ENCODE measurements at regions not wholly inside any gene's neighbourhood (a gene's known extent, or its start where the extent isn't known, plus 50 kb on each side); places are given as distances from the start of the nearest gene placed in this dataset.
A peak's percentile ranks its signal among the peaks of the same experiment; 100 is the strongest.
"Not testable (repeated sequence)": the region's sequence is repeated elsewhere in the genome, so short reads cannot be mapped to it uniquely, and the experiment has no call there.

DNA sequence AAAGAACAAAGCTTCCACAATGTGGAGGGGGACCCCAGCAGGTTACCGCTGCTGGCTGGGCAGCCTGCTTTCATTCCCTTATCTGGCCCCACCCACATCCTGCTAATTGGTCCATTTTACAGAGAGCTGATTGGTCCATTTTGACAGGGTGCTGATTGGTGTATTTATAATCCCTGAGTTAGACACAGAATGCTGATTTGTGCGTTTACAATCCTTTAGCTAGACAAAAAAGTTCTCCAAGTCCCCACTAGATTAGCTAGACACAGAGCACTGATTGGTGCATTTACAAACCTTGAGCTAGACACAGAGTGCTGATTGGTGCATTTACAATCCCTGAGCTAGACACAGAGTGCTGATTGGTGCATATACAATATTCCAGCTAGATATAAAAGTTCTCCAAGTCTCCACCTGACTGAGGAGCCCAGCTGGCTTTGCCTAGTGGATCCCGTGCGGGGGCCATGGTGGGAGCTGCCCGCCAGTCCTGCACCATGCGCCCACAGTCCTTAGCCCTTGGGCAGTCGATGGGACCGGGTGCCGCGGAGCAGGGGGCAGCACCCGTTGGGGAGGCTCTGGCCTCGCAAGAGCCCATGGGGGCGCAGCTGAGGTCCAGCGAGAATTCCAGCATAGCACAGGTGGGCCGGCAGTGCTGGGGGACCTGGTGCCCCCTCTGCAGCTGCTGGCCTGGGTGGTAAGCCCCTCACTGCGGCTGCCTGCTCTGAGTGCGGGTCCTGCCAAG is 88.8 kb upstream of the MYLIP start:
- DNase-seq: not testable (repeated sequence)

DNA sequence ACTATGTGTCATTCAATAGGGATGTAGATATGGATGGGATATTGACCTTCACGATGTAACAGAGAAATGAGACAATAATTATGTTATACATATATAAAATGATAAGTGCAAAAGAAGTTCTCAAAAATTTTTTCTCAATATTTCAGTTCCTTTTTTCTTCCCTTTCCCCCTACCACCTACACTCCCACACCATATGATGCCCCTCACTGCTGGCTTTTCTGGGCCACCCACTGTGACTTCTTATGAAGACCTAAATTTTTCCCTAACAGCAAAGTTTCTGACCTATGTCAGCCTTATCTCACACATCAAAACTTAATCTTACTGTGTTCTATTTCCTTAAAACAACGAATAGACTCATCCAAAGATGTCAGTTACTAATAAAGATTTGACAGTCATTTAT is 89.9 kb upstream of the MYLIP start:
- no peak for DNase-seq

- DNase-seq: no peak
Observed at GRCh38 chr6:16035488-16036080, 93.3 kb upstream of the MYLIP start.

DNA sequence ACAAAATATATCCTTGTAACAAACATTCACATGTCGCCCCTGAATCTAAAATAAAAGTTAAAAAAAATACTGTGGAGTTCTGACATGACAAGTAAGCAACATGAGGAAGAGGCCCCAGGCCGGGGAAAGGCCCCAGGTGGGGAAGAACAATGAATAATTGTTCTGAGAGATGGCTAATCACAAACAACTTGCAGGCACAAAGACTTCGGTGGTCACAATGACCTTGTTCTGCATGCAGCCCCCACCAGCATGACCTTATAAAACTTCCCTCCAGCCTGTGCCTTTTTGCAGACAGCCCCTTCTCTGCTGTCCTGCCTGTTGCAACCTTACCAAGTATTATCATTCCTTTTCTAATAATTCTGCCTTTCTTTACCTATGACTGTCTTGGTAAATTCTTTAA is 95.7 kb upstream of the MYLIP start:
- DNase-seq: no peak

- DNase-seq: peak; percentile 93
Observed at GRCh38 chr6:16031278-16031981, 97.5 kb upstream of the MYLIP start.

GRCh38 chr6:16028966-16029365 is 99.9 kb upstream of the MYLIP start:
- no peak for DNase-seq

GRCh38 chr6:16020259-16020658 is 108.6 kb upstream of the MYLIP start:
- no peak for DNase-seq

DNA sequence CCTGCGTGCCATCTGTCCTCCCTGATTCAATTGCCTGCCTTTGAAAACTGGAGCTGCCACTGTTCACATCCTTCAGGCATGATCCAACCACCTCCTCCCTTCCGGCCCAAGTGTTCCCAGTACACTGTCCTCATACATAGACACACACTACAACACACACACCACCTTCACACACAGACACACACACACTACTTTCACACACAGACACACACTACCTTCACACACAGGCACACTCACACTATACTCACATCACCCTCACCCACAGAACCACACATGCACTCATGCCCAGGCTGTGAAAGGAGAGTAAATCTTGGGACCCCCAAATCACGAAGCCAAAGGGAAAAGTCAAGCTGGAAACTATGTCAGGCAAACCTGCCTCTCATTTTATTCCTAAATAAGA is 109.4 kb upstream of the MYLIP start:
- DNase-seq: no peak

DNA sequence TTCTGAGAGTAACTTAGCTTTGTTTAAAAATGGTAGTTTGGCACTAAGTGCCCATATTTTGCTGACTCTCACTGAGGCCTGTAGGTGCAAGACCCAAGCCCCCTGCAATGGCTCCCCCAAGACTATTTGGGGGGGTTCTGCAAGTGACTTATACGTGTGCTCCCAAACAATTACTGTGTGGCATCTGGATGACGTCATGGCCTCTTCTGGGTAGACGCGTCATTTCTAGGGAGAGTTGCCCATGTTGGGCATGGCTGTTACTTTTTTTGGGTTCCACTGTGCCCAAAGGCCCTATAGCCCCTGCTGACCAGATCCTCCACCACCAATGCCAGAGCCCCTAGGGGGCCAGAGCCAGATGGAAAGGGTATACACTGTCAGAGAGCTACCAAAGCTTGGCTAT is 110.3 kb upstream of the MYLIP start:
- no peak for DNase-seq

DNA sequence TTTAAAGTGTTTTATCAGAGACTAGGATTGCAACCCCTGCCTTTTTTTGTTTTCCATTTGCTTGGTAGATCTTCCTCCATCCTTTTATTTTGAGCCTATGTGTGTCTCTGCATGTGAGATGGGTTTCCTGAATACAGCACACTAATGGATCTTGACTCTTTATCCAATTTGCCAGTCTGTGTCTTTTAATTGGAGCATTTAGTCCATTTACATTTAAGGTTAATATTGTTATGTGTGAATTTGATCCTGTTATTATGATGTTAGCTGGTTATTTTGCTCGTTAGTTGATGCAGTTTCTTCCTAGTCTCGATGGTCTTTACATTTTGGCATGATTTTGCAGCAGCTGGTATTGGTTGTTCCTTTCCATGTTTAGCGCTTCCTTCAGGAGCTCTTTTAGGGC is 114.6 kb upstream of the MYLIP start:
- DNase-seq: not testable (repeated sequence)

DNA sequence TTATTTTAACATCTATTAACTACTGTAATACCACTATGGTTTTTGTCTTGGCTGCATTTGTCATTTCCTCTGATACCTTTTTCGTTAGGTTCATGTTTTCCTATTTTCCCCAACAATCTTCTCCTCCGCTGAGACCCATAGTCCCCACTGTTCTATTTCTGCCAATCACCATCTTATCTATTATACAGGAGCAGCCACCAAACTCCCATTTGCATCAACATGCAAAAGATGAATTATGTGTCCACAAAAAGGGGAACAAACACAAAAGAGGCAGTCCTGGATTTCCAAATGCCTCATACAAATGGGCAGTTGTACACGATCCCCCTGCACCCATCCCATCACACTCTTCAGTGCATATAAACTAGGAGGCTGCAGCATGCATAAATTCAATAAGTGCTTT is 121.7 kb upstream of the MYLIP start:
- peak; percentile 54 for DNase-seq

DNA sequence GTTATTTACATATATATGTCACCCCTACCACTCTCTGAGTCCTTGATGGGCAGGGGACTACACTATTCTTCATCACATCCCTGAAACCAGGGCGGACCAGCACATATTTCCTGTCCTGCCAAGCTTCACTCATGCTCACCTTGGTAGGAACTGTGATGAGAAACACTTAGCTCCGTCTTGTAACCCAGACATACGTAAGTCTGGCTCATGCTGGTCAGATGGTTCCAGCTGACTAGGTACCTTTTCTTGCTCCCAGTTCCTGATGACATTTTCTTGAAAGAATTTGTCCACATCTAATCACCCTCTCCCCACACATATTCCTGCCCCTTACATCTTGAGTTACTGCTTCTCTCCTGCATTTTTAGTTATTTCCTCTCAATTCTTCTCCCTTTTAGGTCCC is 122.2 kb upstream of the MYLIP start:
- no peak for DNase-seq

DNA sequence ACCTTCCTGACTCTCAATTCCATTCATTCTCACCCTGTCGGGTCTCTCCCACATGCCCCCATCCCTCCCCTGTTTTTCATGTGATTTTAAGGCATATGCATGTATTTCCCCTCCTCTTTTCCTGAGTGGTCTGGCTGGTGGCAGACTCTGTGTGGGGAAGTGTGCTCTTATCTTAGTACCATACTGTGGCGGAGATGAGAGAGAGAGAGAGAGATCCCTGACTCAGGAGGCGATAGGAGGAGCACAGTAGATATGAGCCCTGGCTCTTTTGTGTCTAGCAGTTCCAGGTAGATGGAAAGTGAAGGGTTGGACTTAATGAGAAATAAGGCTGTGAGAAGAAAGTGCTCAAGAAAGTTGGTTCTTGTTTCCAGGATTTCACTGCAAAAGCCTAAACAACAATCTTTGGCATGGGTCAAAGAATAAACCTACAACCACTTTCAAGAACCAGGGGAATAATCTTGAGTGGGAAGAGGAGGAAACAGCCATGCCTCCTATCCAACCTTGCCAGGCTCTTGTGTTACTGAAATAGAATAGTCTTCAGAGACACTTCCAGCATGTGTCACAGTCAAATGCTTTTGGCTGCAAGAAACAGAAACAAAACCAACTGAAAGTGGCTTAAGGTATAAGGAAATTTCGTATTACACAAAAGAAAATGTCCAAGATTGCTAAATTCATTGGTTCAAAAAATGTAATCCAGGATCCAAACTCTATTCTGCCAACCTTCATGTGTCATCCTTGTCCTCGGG is 123.8 kb upstream of the MYLIP start:
- peak; percentile 74 for DNase-seq

DNA sequence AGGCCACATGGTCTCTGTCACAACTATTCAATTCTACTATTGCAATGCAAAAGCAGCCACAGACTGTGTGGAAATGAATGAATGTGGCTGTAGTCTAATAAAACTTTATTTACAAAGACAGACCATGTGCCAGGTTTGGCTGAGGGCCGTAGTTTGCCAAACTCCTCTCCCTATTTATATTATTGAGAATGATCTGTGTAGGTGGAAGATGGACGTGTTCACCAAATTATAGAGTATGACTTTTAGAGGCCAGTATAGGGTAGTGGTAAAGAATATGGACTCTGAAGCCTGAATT is 125.7 kb upstream of the MYLIP start:
- DNase-seq: no peak

- DNase-seq: peak; percentile 25
Observed at GRCh38 chr6:16002332-16003196, 126.3 kb upstream of the MYLIP start.

DNA sequence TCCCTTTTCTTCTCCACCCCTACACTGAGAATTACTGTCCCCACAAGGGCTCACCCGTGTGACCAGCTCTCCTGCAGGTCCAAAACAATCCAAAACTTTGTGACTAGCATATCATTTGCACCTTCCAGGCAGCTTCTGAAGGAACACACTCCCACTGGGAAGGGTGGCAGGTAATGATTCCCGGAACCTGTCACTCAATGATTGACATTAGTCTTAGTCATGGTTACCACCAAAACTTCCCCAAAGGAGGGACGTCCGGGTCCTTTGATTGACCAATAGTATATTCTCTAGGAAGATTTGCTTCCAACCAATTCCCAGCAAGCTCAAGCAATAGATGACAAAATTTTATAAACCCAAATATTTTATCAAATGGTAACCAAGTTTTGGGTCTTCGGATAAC is 127.7 kb upstream of the MYLIP start:
- no peak for DNase-seq

- no peak for DNase-seq
Observed at GRCh38 chr6:15999201-15999600, 129.7 kb upstream of the MYLIP start.

GRCh38 chr6:15997586-15998388 is 131.1 kb upstream of the MYLIP start:
- DNase-seq: no peak

- peak; percentile 57 for DNase-seq
Observed at GRCh38 chr6:15996030-15996429, 132.9 kb upstream of the MYLIP start.

- peak; percentile 56 for DNase-seq
Observed at GRCh38 chr6:15995493-15995892, 133.4 kb upstream of the MYLIP start.

DNA sequence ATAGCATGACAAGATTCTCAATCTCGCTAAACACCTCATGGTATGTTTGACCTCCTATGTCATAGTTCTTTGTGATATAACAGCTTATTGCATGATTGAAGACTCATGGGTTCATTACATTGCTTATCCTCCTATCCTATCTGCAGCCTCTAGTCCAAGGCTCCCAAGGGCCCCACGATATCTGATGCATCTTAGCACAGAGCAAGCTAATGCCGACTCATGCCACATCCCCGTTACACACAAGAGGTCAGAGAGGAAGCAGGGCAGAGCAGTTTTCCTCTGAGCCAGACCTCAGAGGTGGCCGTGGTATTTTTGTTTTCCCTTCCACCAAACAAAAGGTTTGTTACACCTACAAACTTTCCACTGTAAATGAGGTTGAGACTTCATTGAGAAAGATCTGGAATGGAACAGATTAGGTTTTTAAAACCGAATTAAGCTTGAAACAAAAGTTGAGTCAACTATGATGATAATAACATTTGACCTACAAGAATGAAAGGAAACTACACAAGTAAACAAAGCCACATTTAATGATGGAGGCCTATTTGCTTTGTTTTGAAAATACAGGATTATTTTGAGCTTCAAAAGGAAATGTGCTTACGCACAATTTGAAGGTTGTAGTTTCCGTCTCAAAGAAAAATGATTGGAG is 133.9 kb upstream of the MYLIP start:
- DNase-seq: peak; percentile 73
